Stimulated activated naive CD8-positive, alpha-beta T cell treated with anti-CD3 and anti-CD28 coated beads, Interleukin-15, Interleukin-2, amounts not matched to agents 100 ng/mL and 50 ng/mL, for 24 hours (primary cell): ENCODE measurements at regions not wholly inside any gene's neighbourhood (a gene's known extent, or its start where the extent isn't known, plus 50 kb on each side); places are given as distances from the start of the nearest gene placed in this dataset.

Source experiments
- H3K27ac Mint-ChIP-seq: one replicate; pipeline ENCODE4 v1.8.0; 2021; ENCODE audit warnings: mild to moderate bottlenecking, mixed read lengths
- H3K27me3 Mint-ChIP-seq: one replicate; pipeline ENCODE4 v1.8.0; 2021; ENCODE audit warnings: mixed read lengths
- H3K36me3 Mint-ChIP-seq: one replicate; pipeline ENCODE4 v1.8.0; 2021; ENCODE audit warnings: low read depth, mixed read lengths
- H3K4me1 Mint-ChIP-seq: one replicate; pipeline ENCODE4 v1.8.0; 2021; ENCODE audit warnings: low read depth, mixed read lengths
- H3K4me3 Mint-ChIP-seq: one replicate; pipeline ENCODE4 v1.8.0; 2021; ENCODE audit warnings: mild to moderate bottlenecking, mixed read lengths
- H3K9me3 Mint-ChIP-seq: one replicate; pipeline ENCODE4 v1.8.0; 2021; ENCODE audit warnings: mixed read lengths

DNA sequence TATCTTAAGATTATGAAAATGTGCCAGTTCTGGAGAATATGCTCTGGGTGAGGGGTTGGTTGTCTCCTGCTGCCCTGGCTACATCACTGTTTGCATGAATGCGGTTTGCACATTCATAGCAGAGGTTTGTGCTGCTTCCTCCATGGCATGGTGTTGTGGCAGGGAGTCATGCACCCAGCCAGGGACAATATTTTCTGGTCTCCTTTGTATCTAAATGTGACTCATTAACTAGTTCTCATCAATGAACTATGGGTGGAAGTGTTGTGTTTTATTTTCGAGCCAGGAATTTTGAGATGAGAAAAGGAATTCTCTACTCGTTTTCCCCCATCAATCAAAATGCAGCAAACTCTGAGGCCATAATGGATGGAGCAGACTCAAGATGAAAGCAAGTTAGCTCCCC lies 527.3 kb downstream of the SNAPC1 start:
- no peaks in the 10 kb centered on the region for H3K27me3 Mint-ChIP-seq
- peaks cover 4% of the 10 kb centered on the region for H3K9me3 Mint-ChIP-seq
- H3K27ac Mint-ChIP-seq, result no peak overlapping the region
- H3K36me3 Mint-ChIP-seq, result no peaks in the 10 kb centered on the region
- no peak overlapping the region for H3K4me3 Mint-ChIP-seq
- H3K4me1 Mint-ChIP-seq, result no peaks in the 10 kb centered on the region

DNA sequence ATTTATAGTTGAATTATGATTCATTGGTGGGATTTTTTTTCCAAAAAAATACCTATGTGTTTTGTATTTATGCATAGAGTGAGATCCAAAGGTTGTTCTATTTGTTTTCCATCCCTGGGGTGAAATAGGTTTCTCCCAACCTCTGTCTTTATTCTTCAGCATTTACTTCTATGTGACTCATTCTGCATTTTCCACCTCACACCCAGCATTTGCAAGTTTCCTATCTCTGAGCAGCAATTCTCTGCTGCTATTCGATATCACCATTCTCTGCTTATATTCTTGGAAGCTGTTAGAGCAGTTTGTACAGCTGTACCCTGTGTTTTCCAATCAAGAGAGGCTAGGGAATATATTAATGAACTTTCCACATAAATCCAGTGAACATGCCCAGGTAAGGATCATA lies 538.9 kb downstream of the SNAPC1 start:
- H3K27ac Mint-ChIP-seq, result no peak overlapping the region
- H3K27me3 Mint-ChIP-seq, result peaks cover 4% of the 10 kb centered on the region
- peaks cover 4% of the 10 kb centered on the region for H3K9me3 Mint-ChIP-seq
- no peaks in the 10 kb centered on the region for H3K36me3 Mint-ChIP-seq
- no peaks in the 10 kb centered on the region for H3K4me1 Mint-ChIP-seq
- no peak overlapping the region for H3K4me3 Mint-ChIP-seq

DNA sequence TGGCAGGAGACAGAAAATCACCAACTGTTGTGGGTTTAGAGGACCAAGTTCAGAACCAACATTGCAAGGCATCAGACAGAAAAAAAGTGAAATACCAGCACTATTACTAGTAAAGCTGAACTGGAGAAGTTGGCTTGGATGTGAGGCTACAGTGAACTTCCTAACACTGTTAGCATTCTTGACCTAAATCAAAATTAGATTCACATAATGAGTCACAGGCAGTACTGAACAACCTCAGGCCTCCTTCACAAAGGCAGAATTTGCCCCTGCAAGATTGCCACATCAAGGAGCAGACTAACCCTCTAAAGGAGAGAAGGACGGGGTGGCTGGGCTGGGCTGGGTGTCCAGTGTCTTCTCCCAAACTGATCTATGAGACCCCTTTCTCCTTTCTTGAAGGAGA lies 539.7 kb downstream of the SNAPC1 start:
- Mint-ChIP-seq H3K27ac (no peak overlapping the region), H3K4me1 (no peaks in the 10 kb centered on the region), H3K4me3 (no peak overlapping the region), H3K27me3 (peaks cover 4% of the 10 kb centered on the region), H3K9me3 (peaks cover 4% of the 10 kb centered on the region), H3K36me3 (no peaks in the 10 kb centered on the region)

DNA sequence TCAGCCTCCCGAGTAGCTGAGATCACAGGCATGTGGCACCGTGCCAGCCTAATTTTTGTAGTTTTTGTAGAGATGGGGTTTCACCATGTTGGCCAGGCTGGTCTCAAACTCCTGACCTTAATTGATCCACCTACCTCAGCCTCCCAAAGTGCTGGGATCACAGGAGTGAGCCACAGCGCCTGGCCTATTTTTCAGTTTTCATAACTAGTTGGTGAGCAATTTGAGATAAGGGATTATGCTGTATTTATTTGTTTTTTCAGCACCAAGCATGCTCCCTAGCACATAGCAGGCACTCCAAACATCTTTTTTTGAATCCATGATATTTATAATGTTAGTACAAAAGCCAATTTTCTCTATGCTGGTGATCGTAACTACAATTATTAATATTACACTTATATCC lies 541.2 kb downstream of the SNAPC1 start:
- Mint-ChIP-seq H3K27me3 (no peaks in the 10 kb centered on the region), H3K9me3 (peaks cover 4% of the 10 kb centered on the region), H3K4me1 (no peaks in the 10 kb centered on the region), H3K4me3 (no peak overlapping the region), H3K36me3 (no peaks in the 10 kb centered on the region), H3K27ac (no peak overlapping the region)

DNA sequence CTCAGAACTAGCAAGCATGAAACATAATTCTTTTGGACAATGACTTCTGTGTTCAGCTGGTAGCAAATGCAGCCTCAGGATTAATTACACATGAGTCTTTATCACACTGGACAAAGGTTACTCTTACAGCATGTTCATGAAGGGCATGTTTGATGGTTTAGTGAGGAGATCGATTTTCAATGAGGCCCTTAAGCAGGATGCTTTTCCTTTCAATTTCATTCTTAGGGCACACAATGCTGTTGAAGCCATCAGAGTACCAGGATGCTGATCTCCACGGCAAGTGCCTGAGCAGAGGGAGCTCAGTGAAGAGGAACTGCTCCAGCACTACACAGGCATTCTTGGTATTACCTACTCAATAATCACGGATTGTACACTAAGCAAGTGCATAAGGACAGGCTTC lies 542.0 kb downstream of the SNAPC1 start:
- Mint-ChIP-seq H3K4me3 (no peak overlapping the region), H3K4me1 (no peaks in the 10 kb centered on the region), H3K27me3 (no peaks in the 10 kb centered on the region), H3K36me3 (no peaks in the 10 kb centered on the region), H3K9me3 (peaks cover 4% of the 10 kb centered on the region), H3K27ac (no peak overlapping the region)

DNA sequence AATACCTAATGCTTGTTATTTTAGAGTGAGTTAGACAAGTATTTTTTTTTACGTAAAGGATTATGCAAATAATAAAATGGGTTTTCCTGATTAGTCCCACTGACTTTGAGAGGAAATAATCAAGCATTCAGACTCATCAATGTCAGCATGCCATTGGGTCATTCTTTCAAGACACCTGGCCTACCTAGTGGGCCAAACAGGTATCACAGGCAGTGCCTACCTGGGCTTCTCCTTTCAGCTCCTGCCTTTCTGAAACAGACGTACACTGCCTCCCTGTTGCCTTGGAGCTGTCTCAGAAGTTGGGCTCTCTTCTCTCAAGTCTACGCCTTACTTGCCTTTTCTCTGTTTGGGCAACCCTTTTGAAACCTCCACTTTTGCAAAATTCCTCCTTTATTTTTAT lies 545.6 kb downstream of the SNAPC1 start:
- no peak overlapping the region for H3K27ac Mint-ChIP-seq
- peaks cover 4% of the 10 kb centered on the region for H3K9me3 Mint-ChIP-seq
- no peak overlapping the region for H3K4me3 Mint-ChIP-seq
- H3K27me3 Mint-ChIP-seq, result no peaks in the 10 kb centered on the region
- H3K4me1 Mint-ChIP-seq, result no peaks in the 10 kb centered on the region
- no peaks in the 10 kb centered on the region for H3K36me3 Mint-ChIP-seq

DNA sequence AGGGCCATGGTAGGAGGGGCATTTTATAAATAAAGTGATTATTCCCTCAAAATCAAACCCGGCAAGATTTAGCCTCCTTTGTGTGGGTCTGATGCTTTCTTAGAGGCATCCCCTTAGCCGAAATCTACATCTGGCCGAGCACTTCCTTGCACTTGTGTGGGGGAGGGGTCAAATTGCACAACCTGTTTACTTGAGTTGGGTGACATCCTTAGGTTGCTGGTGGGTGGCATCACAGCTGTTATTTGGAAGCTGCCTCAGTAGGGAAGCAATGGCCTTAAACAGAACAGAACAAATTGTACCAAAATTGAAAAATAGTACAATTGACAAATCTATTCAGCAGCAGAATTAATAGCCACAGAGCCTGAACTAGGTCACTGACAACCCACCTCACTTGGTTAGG lies 546.1 kb downstream of the SNAPC1 start:
- no peak overlapping the region for H3K27ac Mint-ChIP-seq
- H3K9me3 Mint-ChIP-seq, result peaks cover 4% of the 10 kb centered on the region
- no peaks in the 10 kb centered on the region for H3K4me1 Mint-ChIP-seq
- no peaks in the 10 kb centered on the region for H3K36me3 Mint-ChIP-seq
- no peak overlapping the region for H3K4me3 Mint-ChIP-seq
- H3K27me3 Mint-ChIP-seq, result no peaks in the 10 kb centered on the region

DNA sequence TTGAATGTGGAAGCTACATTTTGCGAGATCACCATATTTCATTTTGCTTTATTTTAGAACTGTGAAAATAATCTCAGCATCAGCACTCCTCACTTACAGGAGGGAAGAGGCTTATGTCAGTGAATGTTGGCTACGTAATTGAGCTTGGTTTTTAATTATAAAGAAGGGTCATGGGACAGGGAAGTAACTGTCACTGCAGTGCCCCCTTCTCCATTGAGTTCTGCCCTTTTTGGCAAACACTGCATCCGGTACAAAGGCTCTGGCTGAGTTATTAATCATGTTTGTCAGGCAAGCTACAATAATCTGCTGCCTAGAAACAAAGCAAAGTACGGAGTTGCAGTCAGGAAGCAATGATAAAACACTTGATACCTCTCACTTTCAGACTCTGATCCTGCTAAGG lies 546.7 kb downstream of the SNAPC1 start:
- H3K4me3 Mint-ChIP-seq, result no peak overlapping the region
- H3K4me1 Mint-ChIP-seq, result no peaks in the 10 kb centered on the region
- no peak overlapping the region for H3K27ac Mint-ChIP-seq
- peaks cover 4% of the 10 kb centered on the region for H3K9me3 Mint-ChIP-seq
- H3K36me3 Mint-ChIP-seq, result no peaks in the 10 kb centered on the region
- H3K27me3 Mint-ChIP-seq, result no peaks in the 10 kb centered on the region

DNA sequence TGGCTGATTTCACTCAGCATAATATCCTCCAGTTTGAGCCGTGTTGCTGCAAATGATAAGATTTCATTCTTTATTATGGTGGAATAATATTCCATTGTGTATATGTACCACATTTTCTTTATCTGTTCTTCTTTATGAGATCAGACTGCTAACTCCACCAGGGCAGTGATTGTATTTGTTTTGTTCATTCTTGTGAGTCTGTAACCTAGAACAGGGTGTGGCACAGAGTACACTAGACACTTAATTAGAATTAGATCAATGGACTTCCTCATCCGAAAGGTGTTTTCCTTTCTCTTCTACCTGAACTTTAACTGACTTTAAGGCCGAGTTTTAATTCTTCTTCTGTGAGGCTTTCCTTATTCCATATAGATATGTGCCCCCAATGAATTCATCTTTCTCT lies 551.0 kb downstream of the SNAPC1 start:
- Mint-ChIP-seq H3K36me3 (no peaks in the 10 kb centered on the region), H3K4me1 (no peaks in the 10 kb centered on the region), H3K27me3 (no peaks in the 10 kb centered on the region), H3K9me3 (peaks cover under 1% of the 10 kb centered on the region), H3K4me3 (no peak overlapping the region), H3K27ac (no peak overlapping the region)

DNA sequence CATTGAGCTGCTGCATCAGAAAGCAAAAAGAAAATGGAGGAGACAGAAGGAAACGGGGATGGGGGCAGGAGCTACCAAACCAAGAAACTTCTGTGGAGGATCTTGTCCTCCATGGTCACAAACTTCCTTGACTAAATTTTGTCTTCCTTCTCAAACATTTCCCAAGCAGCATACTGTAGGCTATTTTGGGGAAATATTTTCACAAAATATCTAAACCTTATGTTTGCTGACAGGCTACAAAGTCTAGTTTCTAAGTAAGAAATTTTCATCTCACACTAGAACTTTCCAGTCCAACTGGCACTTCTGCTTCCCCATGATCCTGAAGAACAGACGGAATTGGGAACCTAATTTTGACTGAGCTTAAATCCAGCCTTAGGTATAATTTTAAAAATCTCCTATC lies 552.0 kb downstream of the SNAPC1 start:
- Mint-ChIP-seq H3K4me1 (no peaks in the 10 kb centered on the region), H3K27ac (no peak overlapping the region), H3K36me3 (no peaks in the 10 kb centered on the region), H3K4me3 (no peak overlapping the region), H3K9me3 (no peaks in the 10 kb centered on the region), H3K27me3 (no peaks in the 10 kb centered on the region)

DNA sequence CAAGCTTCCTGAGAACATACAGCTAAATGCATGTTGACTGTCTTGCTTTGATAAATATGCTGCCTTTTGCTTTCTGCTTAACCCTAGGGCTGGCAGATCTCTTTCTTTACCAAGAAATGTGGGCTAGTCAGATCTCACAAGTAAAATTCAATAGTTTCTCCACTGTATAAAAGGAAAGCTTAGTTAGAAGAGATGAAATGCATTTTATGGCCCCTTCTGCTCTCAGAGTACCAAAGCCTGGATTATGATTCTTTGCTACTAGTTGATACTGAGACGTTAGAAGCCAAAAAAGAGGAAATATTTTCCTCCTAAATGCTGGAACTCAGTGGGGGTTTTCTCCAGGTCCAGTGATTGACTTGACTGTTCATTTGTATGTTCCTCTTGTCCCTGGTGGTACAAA lies 552.7 kb downstream of the SNAPC1 start:
- no peak overlapping the region for H3K4me3 Mint-ChIP-seq
- no peaks in the 10 kb centered on the region for H3K9me3 Mint-ChIP-seq
- H3K27me3 Mint-ChIP-seq, result no peaks in the 10 kb centered on the region
- H3K36me3 Mint-ChIP-seq, result no peaks in the 10 kb centered on the region
- no peaks in the 10 kb centered on the region for H3K4me1 Mint-ChIP-seq
- no peak overlapping the region for H3K27ac Mint-ChIP-seq

DNA sequence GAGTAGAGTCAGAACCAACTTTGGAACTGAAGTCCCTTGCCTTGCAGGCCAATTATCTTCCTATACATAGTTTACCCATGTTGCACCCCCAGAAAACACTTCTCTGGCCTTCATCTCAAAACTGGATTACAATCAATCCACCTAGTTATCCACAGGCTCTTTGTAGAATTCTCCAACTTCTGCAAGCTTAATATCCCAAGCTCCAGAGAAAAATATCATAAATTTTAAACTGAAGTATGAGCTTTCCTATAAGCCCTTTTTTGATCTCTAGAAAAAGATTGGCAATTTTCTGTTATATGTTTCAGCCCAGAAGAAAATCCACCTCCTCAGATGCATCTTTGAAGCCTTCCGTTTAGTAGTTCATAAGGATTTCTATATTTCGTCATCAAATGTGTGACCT lies 553.4 kb downstream of the SNAPC1 start:
- Mint-ChIP-seq H3K27me3 (no peaks in the 10 kb centered on the region), H3K4me3 (no peak overlapping the region), H3K4me1 (no peaks in the 10 kb centered on the region), H3K36me3 (no peaks in the 10 kb centered on the region), H3K9me3 (no peaks in the 10 kb centered on the region), H3K27ac (no peak overlapping the region)

DNA sequence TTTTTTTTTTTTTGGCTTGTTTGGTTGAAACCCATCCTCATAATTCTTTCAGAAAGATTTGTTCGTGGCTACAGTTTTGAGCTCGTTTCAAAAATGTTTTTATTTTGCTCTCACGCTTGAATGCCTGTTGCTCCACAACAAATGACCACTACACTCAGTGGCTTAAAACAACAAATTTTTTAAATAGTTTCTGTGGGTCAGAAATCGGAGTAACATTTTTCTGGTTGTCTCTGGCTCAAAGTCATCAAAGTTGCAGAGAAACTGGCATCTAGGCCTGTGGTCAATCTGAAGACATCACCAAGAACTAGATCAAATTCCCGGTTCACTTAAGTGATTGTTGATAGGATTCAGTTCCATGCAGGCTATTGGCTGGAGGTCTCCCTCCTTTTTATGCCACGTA lies 560.0 kb downstream of the SNAPC1 start:
- no peaks in the 10 kb centered on the region for H3K27me3 Mint-ChIP-seq
- H3K9me3 Mint-ChIP-seq, result peaks cover 7% of the 10 kb centered on the region
- no peaks in the 10 kb centered on the region for H3K36me3 Mint-ChIP-seq
- no peaks in the 10 kb centered on the region for H3K4me1 Mint-ChIP-seq
- no peak overlapping the region for H3K27ac Mint-ChIP-seq
- no peak overlapping the region for H3K4me3 Mint-ChIP-seq

DNA sequence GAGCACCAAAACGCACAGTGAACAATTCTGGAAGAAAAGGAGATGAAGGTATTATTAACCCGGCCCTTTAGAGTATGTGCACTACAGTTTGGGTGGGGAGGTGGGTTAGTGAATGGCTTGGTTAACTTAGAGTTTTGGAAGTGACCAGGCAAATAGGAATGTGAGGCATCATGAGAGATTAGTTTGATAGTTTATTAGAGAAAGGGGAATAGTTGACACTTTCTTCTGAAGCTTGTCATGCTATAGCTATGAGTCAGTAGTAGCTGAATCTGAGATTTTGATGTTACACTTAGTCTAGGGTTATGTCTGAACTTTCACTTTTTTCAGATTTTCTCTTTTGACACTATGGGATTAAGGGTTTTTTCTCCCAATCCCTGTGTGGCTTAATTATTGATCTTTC lies 567.2 kb downstream of the SNAPC1 start:
- Mint-ChIP-seq H3K4me1 (no peaks in the 10 kb centered on the region), H3K27me3 (no peaks in the 10 kb centered on the region), H3K9me3 (peaks cover under 1% of the 10 kb centered on the region), H3K4me3 (no peak overlapping the region), H3K36me3 (no peaks in the 10 kb centered on the region), H3K27ac (no peak overlapping the region)

DNA sequence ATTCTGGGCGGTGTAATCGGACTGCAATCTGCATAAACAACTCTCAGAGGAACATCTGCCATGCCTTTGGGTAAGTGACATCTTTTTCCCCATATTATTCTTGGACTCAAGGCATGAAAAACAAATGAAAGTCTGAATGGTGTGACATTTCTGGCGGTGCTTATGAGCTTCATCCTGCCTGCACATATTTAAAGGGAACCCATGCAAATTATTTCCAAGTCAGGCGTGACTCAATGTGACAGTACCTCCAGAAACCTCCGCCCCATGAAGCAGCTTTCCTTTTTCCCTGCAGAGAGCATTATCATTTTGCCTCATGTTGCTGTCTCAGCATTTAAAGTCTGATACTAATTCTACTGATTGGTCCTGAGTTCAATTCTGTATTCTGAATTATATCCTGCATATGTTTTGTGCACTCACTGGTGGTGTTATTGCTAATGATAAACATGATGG lies 585.4 kb downstream of the SNAPC1 start:
- H3K36me3 Mint-ChIP-seq, result no peaks in the 10 kb centered on the region
- H3K4me3 Mint-ChIP-seq, result no peak overlapping the region

DNA sequence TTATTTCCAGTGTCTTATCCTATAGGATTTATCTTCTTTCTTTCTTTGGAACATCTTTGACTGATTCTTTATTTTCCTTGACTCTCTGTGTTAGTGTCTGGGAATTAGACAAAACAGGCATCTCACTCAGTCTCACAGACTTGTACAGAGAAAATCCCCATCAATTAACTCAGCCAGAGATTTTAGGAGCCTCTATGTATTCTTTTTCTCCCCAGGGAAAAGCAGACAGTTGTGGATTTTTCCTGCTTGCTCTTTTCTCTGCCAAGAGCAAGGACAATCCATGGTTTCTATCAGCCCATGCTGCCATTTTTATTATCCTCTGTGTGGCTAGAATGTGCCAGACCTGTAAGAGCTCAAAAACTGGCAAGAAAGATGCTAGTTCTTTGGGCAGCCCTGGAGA lies 595.1 kb downstream of the SNAPC1 start:
- no peaks in the 10 kb centered on the region for H3K36me3 Mint-ChIP-seq

More for the DNA sequence above, 585.4 kb downstream of the SNAPC1 start:
- H3K27me3 Mint-ChIP-seq, result no peaks in the 10 kb centered on the region
- H3K27ac Mint-ChIP-seq, result no peak overlapping the region
- peaks cover 10% of the 10 kb centered on the region for H3K9me3 Mint-ChIP-seq
- H3K4me1 Mint-ChIP-seq, result no peaks in the 10 kb centered on the region

DNA sequence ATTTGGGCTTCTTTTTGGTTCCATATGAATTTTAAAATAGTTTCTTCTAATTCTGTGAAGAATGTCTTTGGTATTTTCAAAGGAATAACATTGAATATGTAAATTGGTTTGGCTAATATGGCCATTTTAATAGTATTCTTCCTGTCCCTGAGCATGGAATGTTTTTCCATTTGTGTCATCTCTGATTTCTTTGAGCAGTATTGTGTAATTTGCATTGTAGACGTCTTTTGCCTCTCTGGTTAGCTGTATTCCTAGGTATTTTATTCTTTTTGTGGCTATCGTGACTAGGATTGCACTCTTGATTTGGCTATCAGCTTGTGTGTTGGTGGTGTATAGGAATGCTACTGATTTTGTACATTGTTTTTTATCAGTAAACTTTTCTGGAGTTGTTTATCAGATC lies 601.9 kb downstream of the SNAPC1 start:
- H3K4me3 Mint-ChIP-seq, result no peak overlapping the region
- peaks cover 13% of the 10 kb centered on the region for H3K9me3 Mint-ChIP-seq
- H3K4me1 Mint-ChIP-seq, result no peaks in the 10 kb centered on the region
- no peaks in the 10 kb centered on the region for H3K27me3 Mint-ChIP-seq
- H3K36me3 Mint-ChIP-seq, result no peaks in the 10 kb centered on the region
- no peak overlapping the region for H3K27ac Mint-ChIP-seq

More for the DNA sequence above, 595.1 kb downstream of the SNAPC1 start:
- Mint-ChIP-seq H3K4me1 (no peaks in the 10 kb centered on the region), H3K9me3 (peaks cover 29% of the 10 kb centered on the region), H3K4me3 (no peak overlapping the region), H3K27ac (no peak overlapping the region), H3K27me3 (no peaks in the 10 kb centered on the region)
